Lung (tissue), 11 donors: ENCODE measurements at regions not wholly inside any gene's neighbourhood (a gene's known extent, or its start where the extent isn't known, plus 50 kb on each side); places are given as distances from the start of the nearest gene placed in this dataset.

Experiments used
- ATAC-seq: fragments of 200-7000 bp; cut with Tn5 transposase; one replicate; pipeline ENCODE4 v1.9.1; 2020; ENCODE audit warnings: moderate number of reproducible peaks; ENCODE audit not compliant: insufficient read depth, low FRiP score
- DNase-seq, 3 donors: peaks; one replicate each; pipeline ENCODE4 v3.0.0-alpha.2; 2013 to 2017
- H3K27ac ChIP-seq, 2 donors: one replicate each; pipeline ENCODE4 v1.5.1; 2013; ENCODE audit warnings: mild to moderate bottlenecking in 2 of 2, moderate library complexity in 2 of 2, control low read depth in 1 of 2, inconsistent platforms in 1 of 2, low read depth in 1 of 2, low read length in 1 of 2
- H3K27me3 ChIP-seq, 3 donors: one replicate each; pipeline ENCODE4 v1.5.1; 2013; ENCODE audit warnings: low read length in 2 of 3; ENCODE audit not compliant: control insufficient read depth in 3 of 3, insufficient read depth in 3 of 3
- H3K36me3 ChIP-seq, 4 donors: one replicate each; pipeline ENCODE4 v1.5.1; 2013; ENCODE audit warnings: low read length in 4 of 4, mild to moderate bottlenecking in 1 of 4, moderate library complexity in 1 of 4; ENCODE audit not compliant: control insufficient read depth in 4 of 4, insufficient read depth in 4 of 4
- H3K4me1 ChIP-seq, 5 donors: one replicate each; pipeline ENCODE4 v1.5.1; 2013; ENCODE audit warnings: low read length in 5 of 5, mild to moderate bottlenecking in 2 of 5, moderate library complexity in 1 of 5; ENCODE audit not compliant: control insufficient read depth in 5 of 5, insufficient read depth in 5 of 5
- H3K4me3 ChIP-seq: one replicate; pipeline ENCODE4 v1.5.1; 2013; ENCODE audit warnings: mild to moderate bottlenecking, control low read depth, moderate library complexity
- H3K9ac ChIP-seq, 2 donors: one replicate each; pipeline ENCODE4 v1.5.1; 2013; ENCODE audit warnings: low read length in 2 of 2, control low read depth in 1 of 2; ENCODE audit not compliant: insufficient read depth in 1 of 2
- H3K9me3 ChIP-seq, 4 donors: one replicate each; pipeline ENCODE4 v1.5.1; 2013; ENCODE audit warnings: low read length in 3 of 4, mild to moderate bottlenecking in 1 of 4, moderate library complexity in 1 of 4; ENCODE audit not compliant: control insufficient read depth in 4 of 4, insufficient read depth in 3 of 4
- CTCF ChIP-seq: IDR thresholded peaks from 2 replicates; pipeline ENCODE4 v1.5.1; 2012; ENCODE audit warnings: mild to moderate bottlenecking; ENCODE audit errors: control extremely low read depth, extremely low read depth
- WGBS, 2 donors: extraction: QIAGEN DNeasy Blood & Tissue Kit; methylation state at CpG; one replicate each; pipeline ENCODE4 v1.1.7; 2013; 5-methylcytosine and 5-hydroxymethylcytosine counted together
- donor health status: control.
- donor health status: control.
- donor health status: Bipolar disorder and iron deficiency.
- donor health status: healthy.
- donor health status: DM: yes; HTN: yes; CAD: no.

GRCh38 chr7:136072447-136072846 lies 95.3 kb upstream of the MTPN start:
- DNase-seq (no peak), ATAC-seq (no peak)
- Histone ChIP-seq H3K4me3 (no peak overlapping the region), H3K27me3 (no peaks in the 10 kb centered on the region), H3K4me1 (no peaks in the 10 kb centered on the region), H3K9ac (no peak overlapping the region), H3K9me3 (no peaks in the 10 kb centered on the region), H3K27ac (no peak overlapping the region), H3K36me3 (no peaks in the 10 kb centered on the region)
- no peak for TF ChIP-seq CTCF
- 66 to 72% methylated on average over 4 of the region's 4 CpGs for WGBS, 2 donors

- H3K9ac ChIP-seq, result no peak overlapping the region
- no peaks in the 10 kb centered on the region for H3K9me3 ChIP-seq
- H3K4me1 ChIP-seq, result no peaks in the 10 kb centered on the region
- H3K36me3 ChIP-seq, result no peaks in the 10 kb centered on the region
- H3K27me3 ChIP-seq, result no peaks in the 10 kb centered on the region
- no peak overlapping the region for H3K27ac ChIP-seq
- ATAC-seq, result no peak
- peak in 1 of 3 donors; percentile 21 for DNase-seq
- no peak overlapping the region for H3K4me3 ChIP-seq
- no peak for TF ChIP-seq CTCF
- WGBS, 2 donors, result 64 to 70% methylated on average over 6 of the region's 6 CpGs
These were observed 93.8 kb upstream of the MTPN start for GRCh38 chr7:136070736-136071505.

- Histone ChIP-seq H3K36me3 (no peaks in the 10 kb centered on the region), H3K27ac (no peak overlapping the region), H3K27me3 (no peaks in the 10 kb centered on the region), H3K9me3 (no peaks in the 10 kb centered on the region), H3K9ac (no peak overlapping the region), H3K4me3 (no peak overlapping the region), H3K4me1 (peaks cover 0 to 4% (median 0%) of the 10 kb centered on the region in 5 donors)
- no peak for DNase-seq
- TF ChIP-seq CTCF, result no peak
- ATAC-seq, result no peak
- 95 to 98% methylated on average over 1 of the region's 1 CpG for WGBS, 2 donors
These were observed 92.8 kb upstream of the MTPN start for GRCh38 chr7:136069840-136070529.
